HL-60 (cell line): ENCODE measurements at regions not wholly inside any gene's neighbourhood (a gene's known extent, or its start where the extent isn't known, plus 50 kb on each side); places are given as distances from the start of the nearest gene placed in this dataset.
A peak's percentile ranks its signal among the peaks of the same experiment; 100 is the strongest.
"Not testable (repeated sequence)": the region's sequence is repeated elsewhere in the genome, so short reads cannot be mapped to it uniquely, and the experiment has no call there.

Experiments
- DNase-seq, 2 experiments: peaks; one replicate each; pipeline ENCODE4 v3.0.0-alpha.2; 2010 to 2020; ENCODE audit warnings: low read depth in 1 of 2, low spot score in 1 of 2
- H3K27ac ChIP-seq: fragments of 250-450 bp; sonication (Bioruptor Pico); replicated peaks from 2 replicates; pipeline ENCODE4 v1.5.1; 2020; ENCODE audit warnings: mild to moderate bottlenecking, moderate library complexity
- H3K27me3 ChIP-seq: fragments of 250-450 bp; sonication (Bioruptor Pico); 2 replicates; pipeline ENCODE4 v1.5.1; 2021; ENCODE audit warnings: mild to moderate bottlenecking, moderate library complexity; ENCODE audit not compliant: insufficient read depth, poor library complexity, severe bottlenecking
- H3K4me3 ChIP-seq: replicated peaks from 2 replicates; pipeline ENCODE4 v1.5.1; 2011; ENCODE audit warnings: mild to moderate bottlenecking, control low read depth, low read length; ENCODE audit not compliant: insufficient read depth
- GABPA ChIP-seq: IDR thresholded peaks from 2 replicates; pipeline ENCODE4 v1.6.1; 2012; ENCODE audit warnings: low read depth
- POLR2AphosphoS5 ChIP-seq: IDR thresholded peaks from 2 replicates; pipeline ENCODE4 v1.6.1; 2012; ENCODE audit warnings: low read depth
- SPI1 ChIP-seq: IDR thresholded peaks from 2 replicates; pipeline ENCODE4 v1.6.1; 2012; ENCODE audit warnings: low read depth, mild to moderate bottlenecking, borderline replicate concordance
- TF ChIP-seq, protein P1 (sequence below): IDR thresholded peaks from 2 replicates; pipeline ENCODE4 v1.6.1; 2012; ENCODE audit warnings: low read depth; ENCODE audit not compliant: insufficient replicate concordance
- TF ChIP-seq, protein P2 (sequence below): IDR thresholded peaks from one replicate; pipeline ENCODE4 v1.5.1; 2011; ENCODE audit warnings: low read length, control low read depth, inconsistent platforms; ENCODE audit not compliant: insufficient read depth

DNA sequence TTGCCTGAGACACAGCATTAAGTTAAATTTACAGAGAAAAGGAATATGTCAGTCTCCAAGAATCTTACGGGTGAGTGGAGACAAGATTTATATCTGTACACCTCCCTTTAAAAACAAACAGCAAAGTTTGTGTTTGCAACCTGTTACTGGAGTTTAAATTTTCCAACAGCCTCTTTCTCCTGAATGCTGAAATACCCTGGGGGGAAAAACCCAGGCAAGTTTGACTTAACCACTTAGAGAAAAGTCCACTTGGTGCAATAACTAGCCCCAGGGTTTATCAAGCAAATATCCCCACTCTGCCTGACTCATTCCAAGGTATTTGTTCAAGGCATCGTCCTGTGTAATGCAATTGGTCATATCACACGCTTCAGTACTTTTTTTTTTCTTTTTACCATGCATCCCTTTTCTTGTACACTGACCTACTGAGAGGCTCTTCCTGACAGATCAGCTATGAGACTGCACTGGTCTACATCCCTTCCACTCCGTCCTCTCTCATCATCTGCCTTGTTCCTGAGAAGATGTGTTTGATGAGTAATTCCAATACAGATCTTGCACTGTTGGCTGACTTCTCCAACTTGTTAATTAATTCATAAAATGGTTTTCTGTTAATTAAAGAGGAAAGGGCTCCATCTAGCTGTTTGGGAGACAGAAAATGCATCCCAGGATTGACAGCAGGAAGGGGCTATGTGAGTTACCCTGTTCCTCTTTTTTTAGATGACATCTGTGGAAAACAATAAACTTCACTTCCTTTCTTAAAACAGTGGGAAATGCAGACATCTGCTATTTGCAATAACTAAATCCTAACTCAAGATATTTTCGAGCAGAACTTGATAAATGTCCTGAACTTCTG lies 212.5 kb upstream of the IRS2 start:
- Histone ChIP-seq H3K27me3 (peaks cover 4% of the 10 kb centered on the region), H3K27ac (no peak overlapping the region), H3K4me3 (no peak overlapping the region)
- DNase-seq = no peak
- TF ChIP-seq, protein P1, sequence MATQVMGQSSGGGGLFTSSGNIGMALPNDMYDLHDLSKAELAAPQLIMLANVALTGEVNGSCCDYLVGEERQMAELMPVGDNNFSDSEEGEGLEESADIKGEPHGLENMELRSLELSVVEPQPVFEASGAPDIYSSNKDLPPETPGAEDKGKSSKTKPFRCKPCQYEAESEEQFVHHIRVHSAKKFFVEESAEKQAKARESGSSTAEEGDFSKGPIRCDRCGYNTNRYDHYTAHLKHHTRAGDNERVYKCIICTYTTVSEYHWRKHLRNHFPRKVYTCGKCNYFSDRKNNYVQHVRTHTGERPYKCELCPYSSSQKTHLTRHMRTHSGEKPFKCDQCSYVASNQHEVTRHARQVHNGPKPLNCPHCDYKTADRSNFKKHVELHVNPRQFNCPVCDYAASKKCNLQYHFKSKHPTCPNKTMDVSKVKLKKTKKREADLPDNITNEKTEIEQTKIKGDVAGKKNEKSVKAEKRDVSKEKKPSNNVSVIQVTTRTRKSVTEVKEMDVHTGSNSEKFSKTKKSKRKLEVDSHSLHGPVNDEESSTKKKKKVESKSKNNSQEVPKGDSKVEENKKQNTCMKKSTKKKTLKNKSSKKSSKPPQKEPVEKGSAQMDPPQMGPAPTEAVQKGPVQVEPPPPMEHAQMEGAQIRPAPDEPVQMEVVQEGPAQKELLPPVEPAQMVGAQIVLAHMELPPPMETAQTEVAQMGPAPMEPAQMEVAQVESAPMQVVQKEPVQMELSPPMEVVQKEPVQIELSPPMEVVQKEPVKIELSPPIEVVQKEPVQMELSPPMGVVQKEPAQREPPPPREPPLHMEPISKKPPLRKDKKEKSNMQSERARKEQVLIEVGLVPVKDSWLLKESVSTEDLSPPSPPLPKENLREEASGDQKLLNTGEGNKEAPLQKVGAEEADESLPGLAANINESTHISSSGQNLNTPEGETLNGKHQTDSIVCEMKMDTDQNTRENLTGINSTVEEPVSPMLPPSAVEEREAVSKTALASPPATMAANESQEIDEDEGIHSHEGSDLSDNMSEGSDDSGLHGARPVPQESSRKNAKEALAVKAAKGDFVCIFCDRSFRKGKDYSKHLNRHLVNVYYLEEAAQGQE = no peak
- TF ChIP-seq, protein P2, sequence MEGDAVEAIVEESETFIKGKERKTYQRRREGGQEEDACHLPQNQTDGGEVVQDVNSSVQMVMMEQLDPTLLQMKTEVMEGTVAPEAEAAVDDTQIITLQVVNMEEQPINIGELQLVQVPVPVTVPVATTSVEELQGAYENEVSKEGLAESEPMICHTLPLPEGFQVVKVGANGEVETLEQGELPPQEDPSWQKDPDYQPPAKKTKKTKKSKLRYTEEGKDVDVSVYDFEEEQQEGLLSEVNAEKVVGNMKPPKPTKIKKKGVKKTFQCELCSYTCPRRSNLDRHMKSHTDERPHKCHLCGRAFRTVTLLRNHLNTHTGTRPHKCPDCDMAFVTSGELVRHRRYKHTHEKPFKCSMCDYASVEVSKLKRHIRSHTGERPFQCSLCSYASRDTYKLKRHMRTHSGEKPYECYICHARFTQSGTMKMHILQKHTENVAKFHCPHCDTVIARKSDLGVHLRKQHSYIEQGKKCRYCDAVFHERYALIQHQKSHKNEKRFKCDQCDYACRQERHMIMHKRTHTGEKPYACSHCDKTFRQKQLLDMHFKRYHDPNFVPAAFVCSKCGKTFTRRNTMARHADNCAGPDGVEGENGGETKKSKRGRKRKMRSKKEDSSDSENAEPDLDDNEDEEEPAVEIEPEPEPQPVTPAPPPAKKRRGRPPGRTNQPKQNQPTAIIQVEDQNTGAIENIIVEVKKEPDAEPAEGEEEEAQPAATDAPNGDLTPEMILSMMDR = no peak
- TF ChIP-seq GABPA (no peak), POLR2AphosphoS5 (no peak), SPI1 (peak; percentile 92)

DNA sequence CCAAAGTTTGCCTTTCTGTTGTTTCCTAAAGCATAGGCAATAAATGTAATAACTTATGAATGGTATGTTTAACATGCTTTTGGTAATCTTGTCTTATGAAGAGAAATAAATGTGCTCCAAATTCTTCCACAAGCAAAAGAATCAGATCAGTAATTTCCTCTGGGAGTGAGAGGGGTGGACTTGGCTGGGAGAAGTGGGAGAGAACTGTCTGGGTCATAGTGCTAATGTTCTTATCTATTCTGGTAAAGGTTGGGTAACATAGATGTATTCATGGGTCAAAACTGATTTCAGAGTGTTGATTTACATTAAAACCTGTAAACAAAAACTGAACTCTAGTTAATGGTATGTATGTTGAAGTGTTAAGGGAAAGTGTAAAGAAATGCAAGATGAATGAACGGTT lies 211.7 kb upstream of the IRS2 start:
- TF ChIP-seq, protein P2 = no peak
- TF ChIP-seq GABPA (no peak), SPI1 (no peak), POLR2AphosphoS5 (no peak)
- TF ChIP-seq, protein P1 = no peak
- Histone ChIP-seq H3K4me3 (no peak overlapping the region), H3K27me3 (peaks cover 4% of the 10 kb centered on the region), H3K27ac (no peak overlapping the region)
- DNase-seq = no peak

DNA sequence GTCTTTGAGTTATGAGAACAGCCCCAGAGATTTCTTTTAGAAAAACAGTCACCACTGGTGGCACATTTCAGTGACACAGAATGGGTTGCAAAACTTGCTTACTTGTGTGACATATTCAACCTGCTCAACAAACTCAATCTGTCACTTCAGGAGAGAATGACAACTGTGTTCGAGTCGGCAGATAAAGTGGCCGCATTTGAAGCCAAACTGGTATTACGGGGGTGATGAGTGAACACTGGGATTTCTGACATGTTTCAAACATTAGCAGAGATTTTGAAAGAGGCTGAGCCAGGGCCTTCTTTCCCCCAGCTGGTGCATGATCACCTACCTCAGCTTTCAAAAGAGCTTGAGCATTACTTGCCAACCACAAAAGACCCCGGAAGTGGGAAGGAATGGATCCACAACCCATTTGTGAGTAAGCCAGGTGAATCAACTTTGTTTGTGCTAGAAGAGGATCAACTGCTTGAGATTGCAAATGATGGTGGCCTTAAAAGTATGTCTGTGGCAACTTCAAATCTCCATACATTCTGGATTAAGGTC lies 210.7 kb upstream of the IRS2 start:
- H3K27me3 ChIP-seq, DNase-seq, H3K4me3 ChIP-seq, H3K27ac ChIP-seq: not testable (repeated sequence)

DNA sequence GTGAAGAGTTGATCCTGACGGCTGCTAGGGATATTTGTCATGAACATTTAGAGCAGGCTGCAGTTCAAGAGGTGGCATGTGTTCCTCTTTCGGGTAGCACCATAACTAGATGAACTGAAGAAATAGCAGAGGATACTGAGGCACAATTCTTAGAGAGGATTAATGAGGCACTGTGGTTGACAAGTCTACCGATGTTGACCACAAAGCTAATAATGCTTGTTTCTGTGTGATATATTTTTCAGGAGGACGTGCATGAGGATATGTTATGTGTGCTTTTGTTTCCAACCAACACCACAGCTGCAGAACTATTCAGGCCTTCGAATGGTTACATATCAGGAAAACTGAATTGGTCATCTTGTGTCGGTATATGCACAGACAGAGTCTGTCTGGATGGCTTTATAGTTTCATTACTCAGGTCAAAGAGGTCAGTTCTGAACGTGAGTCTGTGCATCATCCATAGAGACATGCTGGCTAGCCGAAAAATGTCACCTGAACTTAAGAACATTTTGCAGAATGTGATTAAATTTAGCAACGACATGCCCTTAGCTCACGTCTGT lies 210.1 kb upstream of the IRS2 start:
- no peak for TF ChIP-seq SPI1
- TF ChIP-seq, protein P2 = no peak
- TF ChIP-seq, protein P1 = no peak
- no peak for TF ChIP-seq GABPA
- TF ChIP-seq POLR2AphosphoS5 = no peak
- Histone ChIP-seq H3K4me3 (no peak overlapping the region), H3K27ac (no peak overlapping the region), H3K27me3 (peaks cover 4% of the 10 kb centered on the region)
- no peak for DNase-seq
